Nephron progenitor cell (in vitro differentiated cells): ENCODE measurements at regions not wholly inside any gene's neighbourhood (a gene's known extent, or its start where the extent isn't known, plus 50 kb on each side); places are given as distances from the start of the nearest gene placed in this dataset.
A peak's percentile ranks its signal among the peaks of the same experiment; 100 is the strongest.

ENCODE experiments used
- DNase-seq: peaks from one replicate; pipeline ENCODE4 v3.0.0; 2021
- H3K27ac Mint-ChIP-seq: 2 replicates; pipeline ENCODE4 v1.8.0; 2021; ENCODE audit warnings: mild to moderate bottlenecking, moderate library complexity, mixed read lengths
- H3K27me3 Mint-ChIP-seq: 2 replicates; pipeline ENCODE4 v1.8.0; 2021; ENCODE audit warnings: mild to moderate bottlenecking, low read depth, mixed read lengths; ENCODE audit not compliant: poor library complexity
- H3K36me3 Mint-ChIP-seq: 2 replicates; pipeline ENCODE4 v1.8.0; 2021; ENCODE audit warnings: low read depth, mixed read lengths
- H3K4me1 Mint-ChIP-seq: 2 replicates; pipeline ENCODE4 v1.8.0; 2021; ENCODE audit warnings: mixed read lengths
- H3K4me3 Mint-ChIP-seq: 2 replicates; pipeline ENCODE4 v1.8.0; 2021; ENCODE audit warnings: mild to moderate bottlenecking, moderate library complexity, mixed read lengths
- H3K9me3 Mint-ChIP-seq: 2 replicates; pipeline ENCODE4 v1.8.0; 2021; ENCODE audit warnings: mild to moderate bottlenecking, moderate library complexity, mixed read lengths
- CTCF ChIP-seq: fragments of 200-600 bp; sonication (generic); IDR thresholded peaks from 2 replicates; pipeline ENCODE4 v1.5.0; 2021; ENCODE audit warnings: antibody characterized with exemption

- no peak for TF ChIP-seq CTCF
- peaks cover 13% of the 10 kb centered on the region for H3K4me1 Mint-ChIP-seq
- H3K27ac Mint-ChIP-seq, result no peak overlapping the region
- H3K9me3 Mint-ChIP-seq, result no peaks in the 10 kb centered on the region
- no peaks in the 10 kb centered on the region for H3K27me3 Mint-ChIP-seq
- H3K36me3 Mint-ChIP-seq, result no peaks in the 10 kb centered on the region
- H3K4me3 Mint-ChIP-seq, result no peak overlapping the region
- DNase-seq, result no peak
These were observed 269.0 kb downstream of the COL12A1 start for GRCh38 chr6:74936886-74937285.

GRCh38 chr6:74932232-74932888, 273.5 kb downstream of the COL12A1 start:
- Mint-ChIP-seq H3K4me1 (peaks cover 6% of the 10 kb centered on the region), H3K9me3 (no peaks in the 10 kb centered on the region), H3K36me3 (no peaks in the 10 kb centered on the region), H3K4me3 (no peak overlapping the region), H3K27me3 (no peaks in the 10 kb centered on the region), H3K27ac (peak overlapping the region; percentile 17)
- no peak for TF ChIP-seq CTCF
- DNase-seq, result no peak

GRCh38 chr6:74931558-74931957, 274.3 kb downstream of the COL12A1 start:
- H3K36me3 Mint-ChIP-seq, result no peaks in the 10 kb centered on the region
- DNase-seq, result no peak
- no peaks in the 10 kb centered on the region for H3K27me3 Mint-ChIP-seq
- TF ChIP-seq CTCF, result no peak
- no peaks in the 10 kb centered on the region for H3K9me3 Mint-ChIP-seq
- H3K4me3 Mint-ChIP-seq, result no peak overlapping the region
- no peak overlapping the region for H3K27ac Mint-ChIP-seq
- peaks cover 6% of the 10 kb centered on the region for H3K4me1 Mint-ChIP-seq

DNA sequence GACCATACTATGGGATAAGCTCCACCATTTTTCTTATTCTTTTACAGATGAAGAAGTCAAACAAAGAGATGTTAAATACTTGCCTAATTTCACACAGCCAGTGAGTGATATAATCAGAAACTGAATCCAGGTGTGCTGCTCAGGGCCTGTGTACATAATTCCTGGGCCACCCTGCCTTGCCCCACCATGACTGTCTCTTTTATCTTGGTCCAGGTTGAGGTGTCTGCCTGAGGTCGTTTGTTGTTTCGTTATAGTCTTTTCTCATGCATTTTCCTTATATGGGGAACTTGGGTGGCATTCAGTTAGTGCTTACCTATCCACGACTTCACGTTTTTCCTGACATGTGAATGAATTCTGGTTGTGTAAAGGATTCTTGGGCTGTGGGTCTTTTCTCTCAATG, 277.6 kb downstream of the COL12A1 start:
- Mint-ChIP-seq H3K27ac (no peak overlapping the region), H3K36me3 (no peaks in the 10 kb centered on the region), H3K4me1 (peaks cover 6% of the 10 kb centered on the region), H3K9me3 (no peaks in the 10 kb centered on the region), H3K4me3 (no peak overlapping the region), H3K27me3 (no peaks in the 10 kb centered on the region)
- DNase-seq, result no peak
- no peak for TF ChIP-seq CTCF

DNA sequence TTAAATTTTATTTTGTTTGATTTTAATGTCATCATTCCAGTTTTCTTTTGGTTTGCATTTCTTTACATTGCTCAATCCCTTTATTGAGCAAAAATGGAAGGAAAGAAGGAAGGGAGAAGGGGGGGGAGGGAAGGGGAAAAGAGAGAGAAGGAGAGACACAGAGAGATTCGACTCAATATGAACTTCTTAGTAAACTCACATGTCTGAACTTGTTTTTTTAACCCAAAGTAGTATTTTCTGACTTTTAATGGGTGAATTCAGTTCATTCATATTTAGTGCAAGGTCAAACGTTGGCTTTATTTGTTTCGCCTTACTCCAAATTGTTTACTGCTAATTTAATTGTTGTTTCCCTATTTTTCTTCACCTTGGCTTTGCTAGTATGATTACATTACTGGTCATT, 278.6 kb downstream of the COL12A1 start:
- no peak for DNase-seq
- H3K4me3 Mint-ChIP-seq, result no peak overlapping the region
- no peak for TF ChIP-seq CTCF
- H3K36me3 Mint-ChIP-seq, result no peaks in the 10 kb centered on the region
- no peaks in the 10 kb centered on the region for H3K27me3 Mint-ChIP-seq
- no peak overlapping the region for H3K27ac Mint-ChIP-seq
- peaks cover 2% of the 10 kb centered on the region for H3K4me1 Mint-ChIP-seq
- H3K9me3 Mint-ChIP-seq, result no peaks in the 10 kb centered on the region

DNA sequence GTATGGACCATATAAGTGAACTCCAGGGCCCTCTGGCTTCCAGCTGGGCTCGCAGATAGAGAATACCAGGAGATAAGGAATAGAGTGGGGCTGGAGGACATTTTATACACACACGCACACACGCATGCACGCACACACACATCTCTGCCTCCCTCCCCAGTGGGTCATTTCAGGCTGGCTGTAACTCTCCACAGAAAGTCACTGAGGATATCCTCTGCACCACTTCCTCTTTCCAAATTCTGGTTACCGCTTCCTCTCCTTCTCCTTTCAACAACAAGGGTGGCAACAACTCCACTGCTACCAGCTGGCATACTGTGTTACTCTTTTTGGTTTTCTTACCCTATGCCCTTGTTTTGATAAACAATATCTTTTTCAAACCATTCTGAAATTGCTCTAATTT, 280.2 kb downstream of the COL12A1 start:
- Mint-ChIP-seq H3K27me3 (no peaks in the 10 kb centered on the region), H3K27ac (no peak overlapping the region), H3K36me3 (no peaks in the 10 kb centered on the region), H3K4me1 (no peaks in the 10 kb centered on the region), H3K4me3 (no peak overlapping the region), H3K9me3 (no peaks in the 10 kb centered on the region)
- DNase-seq, result no peak
- no peak for TF ChIP-seq CTCF
